IPS-20b (cell line): ENCODE measurements at regions not wholly inside any gene's neighbourhood (a gene's known extent, or its start where the extent isn't known, plus 50 kb on each side); places are given as distances from the start of the nearest gene placed in this dataset.

Experiments used
- H3K27ac ChIP-seq: one replicate; pipeline ENCODE4 v1.5.1; 2013; ENCODE audit warnings: low read length
- H3K27me3 ChIP-seq: 2 replicates; pipeline ENCODE4 v1.6.1; 2013; ENCODE audit warnings: mild to moderate bottlenecking, low read length, inconsistent platforms; ENCODE audit not compliant: insufficient read depth
- H3K36me3 ChIP-seq: 2 replicates; pipeline ENCODE4 v1.6.1; 2013; ENCODE audit warnings: low read depth, mild to moderate bottlenecking, inconsistent platforms, low read length, moderate library complexity; ENCODE audit not compliant: insufficient read depth
- H3K4me1 ChIP-seq: 2 replicates; pipeline ENCODE4 v1.6.1; 2013; ENCODE audit warnings: mild to moderate bottlenecking, control low read depth, inconsistent platforms, low read length, moderate library complexity; ENCODE audit not compliant: insufficient read depth
- H3K4me3 ChIP-seq: 2 replicates; pipeline ENCODE4 v1.5.1; 2013; ENCODE audit warnings: mild to moderate bottlenecking, low read length, inconsistent platforms
- H3K9ac ChIP-seq: 2 replicates; pipeline ENCODE4 v1.6.1; 2013; ENCODE audit warnings: low read depth, mild to moderate bottlenecking, inconsistent platforms, low read length, moderate library complexity
- H3K9me3 ChIP-seq: 2 replicates; pipeline ENCODE4 v1.6.1; 2013; ENCODE audit warnings: mild to moderate bottlenecking, low read depth, low read length, inconsistent platforms; ENCODE audit not compliant: insufficient read depth

DNA sequence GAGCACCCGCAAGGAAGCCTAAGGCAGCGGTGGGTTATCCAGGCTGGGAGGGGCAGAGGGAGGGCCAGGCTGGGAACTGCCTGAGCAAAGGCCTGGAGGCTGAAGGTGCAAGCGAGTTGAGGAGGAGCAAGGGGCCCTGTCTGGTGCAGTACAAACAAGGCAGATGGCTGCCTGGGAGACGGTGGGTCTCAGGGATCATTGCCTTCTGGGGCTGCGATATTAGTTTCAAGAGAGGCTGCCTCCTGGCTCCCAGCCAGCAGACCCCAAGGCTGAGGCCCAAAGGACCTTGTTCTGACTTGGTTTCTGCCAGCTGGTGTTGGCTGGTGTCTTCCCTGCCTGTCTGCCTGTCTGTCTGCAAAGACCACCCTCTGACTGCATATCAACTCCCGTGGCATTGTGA is 154.0 kb downstream of the IRF8 start:
- Histone ChIP-seq H3K27ac (no peak overlapping the region), H3K27me3 (peaks cover 7% of the 10 kb centered on the region; the same call in 1 of the 2 replicates), H3K4me1 (no peaks in the 10 kb centered on the region), H3K9me3 (no peaks in the 10 kb centered on the region), H3K4me3 (no peak overlapping the region), H3K9ac (no peak overlapping the region), H3K36me3 (no peaks in the 10 kb centered on the region)

DNA sequence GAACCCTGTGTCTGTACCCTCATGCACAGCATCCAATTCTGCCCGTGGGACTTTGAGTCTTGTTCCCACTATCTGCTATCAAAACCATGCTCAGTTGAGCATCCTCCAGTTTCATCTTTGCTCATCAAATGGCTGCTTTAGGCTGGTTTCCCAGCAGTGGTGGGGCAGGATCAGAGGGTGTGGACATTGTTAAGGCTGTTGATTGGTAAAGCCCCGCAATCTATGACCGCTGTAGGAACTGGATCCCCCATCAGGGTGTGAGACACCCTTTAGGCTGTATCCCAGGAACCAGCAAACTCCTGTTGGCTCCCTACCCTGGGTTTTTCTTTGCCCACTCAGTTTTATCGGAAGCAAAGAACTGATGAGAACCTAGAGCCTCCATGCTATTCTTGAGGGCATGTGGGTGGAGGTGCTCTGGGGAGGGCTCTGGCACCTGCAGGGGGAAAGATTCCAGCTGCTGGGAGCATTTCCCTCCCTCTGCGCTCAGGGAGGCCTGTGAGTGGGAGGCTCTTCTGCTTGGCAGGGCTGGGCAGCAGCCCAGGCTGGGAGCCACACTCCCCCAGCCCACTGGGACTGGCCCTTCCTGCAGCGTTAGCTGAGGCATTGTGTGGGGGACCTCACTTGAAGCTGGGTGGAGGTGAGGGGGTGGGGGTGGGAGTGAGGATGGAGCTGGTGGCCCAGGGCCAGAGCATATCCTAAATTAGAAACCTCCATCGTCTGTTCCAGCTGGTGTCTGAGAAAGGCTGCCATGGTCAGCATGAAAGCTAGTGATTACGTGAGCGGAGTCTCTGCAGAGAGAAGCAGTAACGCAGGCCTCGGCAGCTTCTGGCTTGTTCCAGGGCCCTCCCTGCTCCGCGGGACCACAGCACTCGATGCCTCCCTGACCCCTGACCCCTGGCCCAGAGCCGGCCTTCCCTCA is 160.6 kb downstream of the IRF8 start:
- H3K27me3 ChIP-seq, result peaks cover 14% of the 10 kb centered on the region
- no peaks in the 10 kb centered on the region for H3K36me3 ChIP-seq
- no peaks in the 10 kb centered on the region for H3K9me3 ChIP-seq
- H3K9ac ChIP-seq, result no peak overlapping the region
- H3K4me1 ChIP-seq, result no peaks in the 10 kb centered on the region
- H3K27ac ChIP-seq, result no peak overlapping the region
- no peak overlapping the region for H3K4me3 ChIP-seq

GRCh38 chr16:86060381-86061317 is 161.7 kb downstream of the IRF8 start:
- Histone ChIP-seq H3K4me3 (no peak overlapping the region), H3K27me3 (peaks cover 14% of the 10 kb centered on the region), H3K9ac (no peak overlapping the region), H3K36me3 (no peaks in the 10 kb centered on the region), H3K27ac (no peak overlapping the region), H3K9me3 (no peaks in the 10 kb centered on the region), H3K4me1 (no peaks in the 10 kb centered on the region)

DNA sequence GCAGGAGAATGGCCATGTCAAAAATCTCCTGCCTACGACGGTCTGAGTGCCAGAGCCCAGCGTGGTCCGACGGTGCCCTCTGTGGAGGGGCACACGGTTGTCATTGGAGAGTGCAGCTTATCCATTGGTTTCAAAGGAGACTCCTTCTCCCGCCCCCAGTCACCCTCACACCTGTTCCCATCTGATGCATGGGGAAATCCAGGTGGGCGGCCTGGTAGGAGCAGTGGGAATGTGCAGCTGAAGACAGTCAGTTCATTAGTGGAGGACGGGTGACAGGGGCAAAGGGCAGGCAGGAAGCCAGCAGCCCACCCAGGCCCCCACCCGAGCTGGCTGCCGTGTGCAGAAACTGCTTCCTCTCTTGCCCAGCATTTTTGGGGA is 162.3 kb downstream of the IRF8 start:
- peaks cover 14% of the 10 kb centered on the region for H3K27me3 ChIP-seq

GRCh38 chr16:86061721-86062120 is 162.8 kb downstream of the IRF8 start:
- Histone ChIP-seq H3K4me3 (no peak overlapping the region), H3K27me3 (peaks cover 14% of the 10 kb centered on the region), H3K9ac (no peak overlapping the region), H3K9me3 (no peaks in the 10 kb centered on the region), H3K36me3 (no peaks in the 10 kb centered on the region), H3K4me1 (no peaks in the 10 kb centered on the region), H3K27ac (no peak overlapping the region)

More for the DNA sequence above, 162.3 kb downstream of the IRF8 start:
- no peaks in the 10 kb centered on the region for H3K4me1 ChIP-seq
- no peak overlapping the region for H3K4me3 ChIP-seq
- H3K9me3 ChIP-seq, result no peaks in the 10 kb centered on the region
- H3K9ac ChIP-seq, result no peak overlapping the region
- no peak overlapping the region for H3K27ac ChIP-seq
- H3K36me3 ChIP-seq, result no peaks in the 10 kb centered on the region

DNA sequence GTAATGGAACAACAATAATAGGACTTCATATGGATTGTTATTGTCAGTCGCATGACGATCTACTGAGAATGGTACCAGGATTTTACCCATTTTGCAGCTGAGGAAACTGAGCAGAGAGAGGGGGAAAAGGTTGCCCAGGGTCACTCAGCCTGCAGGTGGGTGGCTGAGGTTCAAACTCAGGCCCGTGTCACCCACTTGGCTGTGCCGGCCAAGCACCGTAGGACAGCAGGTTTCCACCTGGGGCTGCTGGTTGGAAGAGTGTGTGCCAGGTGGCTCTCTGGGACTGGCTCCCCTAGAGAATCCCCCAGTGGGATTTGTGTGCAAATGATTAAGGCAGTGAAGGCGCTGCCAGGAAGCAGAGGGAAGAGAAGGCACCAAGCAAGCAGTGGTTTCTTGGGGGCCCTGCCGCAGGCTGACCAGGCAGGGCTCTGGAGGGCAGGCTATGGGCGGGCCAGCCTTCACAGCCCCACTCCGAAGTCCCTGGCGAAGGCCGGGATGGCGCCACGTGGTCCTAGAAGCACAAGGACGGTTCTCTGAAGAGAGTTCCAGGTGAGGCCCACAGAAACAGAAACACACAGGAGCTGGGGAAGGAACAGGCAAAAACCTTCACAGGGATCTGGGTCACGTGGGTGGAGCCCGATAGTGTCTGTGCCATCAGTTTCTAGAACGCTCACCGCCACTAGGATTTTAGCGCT is 163.5 kb downstream of the IRF8 start:
- H3K9ac ChIP-seq, result no peak overlapping the region
- no peaks in the 10 kb centered on the region for H3K36me3 ChIP-seq
- no peaks in the 10 kb centered on the region for H3K4me1 ChIP-seq
- H3K4me3 ChIP-seq, result no peak overlapping the region
- peaks cover 14% of the 10 kb centered on the region for H3K27me3 ChIP-seq
- H3K27ac ChIP-seq, result no peak overlapping the region
- no peaks in the 10 kb centered on the region for H3K9me3 ChIP-seq

DNA sequence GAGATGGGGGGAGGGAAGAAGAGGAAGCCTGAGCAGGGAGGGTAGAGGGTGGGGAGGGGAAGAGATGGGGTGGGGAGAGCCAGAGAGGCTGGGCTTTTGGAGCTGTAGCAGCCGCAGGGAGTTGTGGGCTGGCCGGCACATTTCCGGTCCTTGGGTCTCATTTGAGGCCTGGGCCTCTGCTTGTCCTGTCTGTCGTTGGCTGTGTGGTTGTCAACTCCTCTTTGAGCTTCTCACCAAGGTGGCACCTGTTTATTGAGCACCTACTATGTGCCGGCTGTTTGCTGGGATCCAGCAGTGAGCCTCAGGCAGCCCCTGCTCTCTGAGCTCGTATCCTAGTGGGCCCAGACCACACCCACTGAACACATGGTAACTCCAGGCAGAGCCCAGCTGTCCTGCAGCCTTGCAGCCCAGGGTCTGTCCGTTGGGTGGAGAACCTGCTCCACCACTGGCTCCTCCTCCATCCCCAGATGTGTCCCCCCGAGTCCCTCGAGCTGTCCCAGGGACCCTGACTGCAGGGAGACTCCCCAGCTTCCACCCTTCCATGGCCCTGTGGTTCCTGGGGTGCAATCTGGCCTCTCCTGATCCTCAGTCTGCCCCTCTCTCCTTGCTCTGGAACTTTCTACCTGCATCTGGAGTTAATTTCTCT is 164.9 kb downstream of the IRF8 start:
- Histone ChIP-seq H3K9ac (no peak overlapping the region), H3K27me3 (peaks cover 14% of the 10 kb centered on the region), H3K36me3 (no peaks in the 10 kb centered on the region)

DNA sequence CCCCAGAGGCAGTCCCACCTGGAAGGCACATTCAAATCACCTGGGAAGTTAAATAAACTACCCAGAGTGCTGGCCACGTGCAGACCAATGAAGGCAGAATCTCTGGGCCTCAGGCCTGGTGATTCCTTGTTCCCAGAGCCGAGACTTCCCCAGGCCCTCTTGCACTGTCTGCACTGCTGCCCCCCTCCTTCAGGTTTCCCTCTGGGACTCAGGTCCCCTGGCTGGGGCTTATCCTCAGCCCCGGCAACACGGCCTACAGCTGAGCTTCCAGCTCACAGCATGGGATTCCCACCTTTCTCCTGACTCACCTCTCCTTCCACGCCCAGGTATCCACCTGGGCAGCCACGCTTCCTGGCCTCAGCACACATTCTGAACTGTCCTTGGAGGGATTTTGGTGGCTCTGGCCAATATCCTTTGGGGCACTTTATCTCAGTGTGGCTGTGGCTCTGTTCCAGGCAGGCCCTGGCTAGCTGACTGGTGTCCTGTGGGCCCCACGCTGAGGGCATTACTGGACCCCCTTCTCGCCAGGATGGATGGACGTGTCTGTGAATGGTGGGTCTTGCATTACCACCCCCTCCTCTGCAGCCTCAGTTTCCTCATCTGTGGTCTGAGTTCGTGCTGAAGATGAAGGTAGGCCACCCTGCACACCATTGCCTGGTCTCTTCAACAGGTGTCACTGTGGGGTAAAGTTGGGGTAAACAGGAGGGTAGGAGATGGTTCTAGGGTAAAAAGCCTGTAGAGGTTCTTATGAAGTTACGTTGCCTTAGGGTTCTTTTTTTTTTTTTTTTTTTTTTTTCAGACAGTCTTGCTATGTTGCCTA is 165.7 kb downstream of the IRF8 start:
- no peaks in the 10 kb centered on the region for H3K9me3 ChIP-seq
- H3K27me3 ChIP-seq, result peaks cover 14% of the 10 kb centered on the region
- H3K27ac ChIP-seq, result no peak overlapping the region
- H3K9ac ChIP-seq, result no peak overlapping the region
- no peak overlapping the region for H3K4me3 ChIP-seq
- no peaks in the 10 kb centered on the region for H3K4me1 ChIP-seq
- H3K36me3 ChIP-seq, result no peaks in the 10 kb centered on the region

More for the DNA sequence above, 164.9 kb downstream of the IRF8 start:
- Histone ChIP-seq H3K9me3 (no peaks in the 10 kb centered on the region), H3K4me1 (no peaks in the 10 kb centered on the region), H3K27ac (no peak overlapping the region), H3K4me3 (no peak overlapping the region)

DNA sequence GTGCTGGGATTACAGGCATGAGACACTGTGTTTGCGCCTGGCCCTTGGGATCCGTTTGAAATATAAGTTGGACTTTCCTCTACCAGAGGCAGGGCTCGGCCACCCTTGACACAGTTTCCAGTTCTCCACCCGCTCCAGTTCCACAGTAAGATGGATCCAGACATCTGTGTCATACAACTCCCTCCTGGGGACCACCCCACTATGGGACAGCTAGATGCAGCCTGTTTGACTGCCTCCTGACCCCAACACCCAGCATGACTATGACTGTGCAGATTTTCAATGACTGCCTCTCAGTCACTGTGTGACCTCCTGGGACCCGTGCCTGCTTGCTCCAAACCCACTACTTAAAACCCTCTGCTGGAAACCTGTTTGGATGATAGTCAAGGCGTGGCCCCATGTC is 166.7 kb downstream of the IRF8 start:
- no peaks in the 10 kb centered on the region for H3K36me3 ChIP-seq
- H3K4me1 ChIP-seq, result no peaks in the 10 kb centered on the region
- no peak overlapping the region for H3K4me3 ChIP-seq
- peaks cover 14% of the 10 kb centered on the region for H3K27me3 ChIP-seq
- no peak overlapping the region for H3K9ac ChIP-seq
- no peak overlapping the region for H3K27ac ChIP-seq
- no peaks in the 10 kb centered on the region for H3K9me3 ChIP-seq

DNA sequence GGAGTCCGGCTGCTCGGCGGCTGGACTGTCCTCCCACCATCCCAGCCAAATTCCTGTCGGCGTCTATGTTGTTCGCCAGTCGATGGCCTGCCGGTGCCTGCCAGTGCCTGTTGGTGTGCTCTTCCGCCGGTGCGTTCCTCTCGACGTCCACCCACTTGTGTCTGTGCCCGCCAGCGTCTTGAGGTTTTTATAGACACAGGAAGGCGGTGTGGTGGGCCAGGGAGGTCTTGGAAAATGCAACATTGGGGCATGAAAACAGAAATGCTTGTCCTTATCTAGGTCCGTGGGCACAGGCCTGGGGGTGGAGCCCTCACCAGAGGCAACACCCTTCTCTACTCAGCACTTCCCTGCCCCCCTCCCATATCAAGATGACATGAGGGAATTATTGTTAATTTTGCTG is 167.8 kb downstream of the IRF8 start:
- H3K4me3 ChIP-seq, result no peak overlapping the region
- H3K27ac ChIP-seq, result no peak overlapping the region
- peaks cover 14% of the 10 kb centered on the region for H3K27me3 ChIP-seq
- no peaks in the 10 kb centered on the region for H3K36me3 ChIP-seq
- H3K9me3 ChIP-seq, result no peaks in the 10 kb centered on the region
- no peak overlapping the region for H3K9ac ChIP-seq
- H3K4me1 ChIP-seq, result no peaks in the 10 kb centered on the region
